ENCODE measurements at regions not wholly inside any gene's neighbourhood (a gene's known extent, or its start where the extent isn't known, plus 50 kb on each side); places are given as distances from the start of the nearest gene placed in this dataset.
A peak's percentile ranks its signal among the peaks of the same experiment; 100 is the strongest.

DNA sequence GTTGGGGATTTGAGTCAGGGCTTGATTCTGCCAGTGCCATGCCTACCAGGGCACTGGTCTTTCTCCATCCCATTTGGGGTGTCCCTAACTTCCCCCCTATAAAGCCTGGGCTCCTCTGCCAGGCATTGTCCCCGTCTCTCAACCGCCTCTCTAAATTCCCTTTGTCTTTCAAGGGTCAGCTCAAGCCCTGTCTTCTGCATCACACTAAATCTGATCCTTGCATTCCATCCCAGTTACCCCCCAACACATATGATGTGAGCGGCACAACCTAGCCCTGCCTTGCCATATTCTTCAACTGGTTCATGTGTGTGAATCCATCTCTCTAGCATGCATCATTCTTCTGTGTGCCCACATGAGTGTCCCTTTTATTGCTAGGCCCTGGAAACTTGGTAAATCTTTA, 480.9 kb downstream of the ZNF536 start:
- Histone ChIP-seq H2BK15ac (ENCODE audit: low read length) (no peak overlapping the region), H3K79me1 (ENCODE audit: low read depth, low read length) (no peaks in the 10 kb centered on the region), H3K18ac (ENCODE audit: extremely low read depth, low read length) (no peak overlapping the region), H4K91ac (replicated peaks; ENCODE audit: insufficient read length, low read length) (no peak overlapping the region), H2BK12ac (ENCODE audit: low read depth, low read length) (no peak overlapping the region), H2BK5ac (ENCODE audit: low read depth, low read length) (no peak overlapping the region), H3K79me2 (ENCODE audit: control insufficient read depth in 1 of 2, insufficient read depth in 2 of 2, low read length in 2 of 2) (no peaks in the 10 kb centered on the region), H2AFZ (ENCODE audit: low read length) (no peak overlapping the region), H3K4me2 (ENCODE audit: insufficient read depth in 1 of 2, low read depth in 2 of 2, low read length in 2 of 2) (no peak overlapping the region), H4K8ac (ENCODE audit: extremely low read depth, insufficient read depth, low read length) (no peak overlapping the region), H3K36me3 (ENCODE audit: control insufficient read depth in 2 of 4, insufficient read depth in 4 of 4, low read length in 3 of 4) (no peaks in the 10 kb centered on the region), H4K20me1 (replicated peaks in 1 of 2; ENCODE audit: control insufficient read depth in 1 of 2, insufficient read depth in 2 of 2, low read length in 2 of 2) (no peaks in the 10 kb centered on the region), H2BK120ac (replicated peaks; ENCODE audit: low read depth, low read length) (no peak overlapping the region), H2AK5ac (ENCODE audit: low read depth, low read length) (no peak overlapping the region), H3K9ac (replicated peaks in 1 of 4; ENCODE audit: extremely low read depth in 1 of 4, low read depth in 3 of 4, low read length in 3 of 4) (no peak overlapping the region), H3K4me1 (replicated peaks in 1 of 4; ENCODE audit: control insufficient read depth in 3 of 4, insufficient read depth in 4 of 4, low read length in 3 of 4) (no peaks in the 10 kb centered on the region), H3K4ac (replicated peaks; ENCODE audit: insufficient read length, low read depth, low read length) (no peak overlapping the region), H3K27me3 (replicated peaks in 1 of 4; ENCODE audit: control insufficient read depth in 3 of 4, extremely low read depth in 1 of 4, insufficient read depth in 3 of 4, low read length in 3 of 4) (no peaks in the 10 kb centered on the region), H3K56ac (replicated peaks; ENCODE audit: insufficient read length, low read depth, low read length) (no peak overlapping the region), H4K5ac (ENCODE audit: insufficient read length, low read depth, low read length) (no peak overlapping the region), H3K4me3 (ENCODE audit: extremely low read depth in 1 of 4, insufficient read depth in 2 of 4, low read depth in 3 of 4, low read length in 4 of 4) (no peak overlapping the region), H2BK20ac (ENCODE audit: low read length) (no peak overlapping the region), H3K14ac (ENCODE audit: insufficient read length) (no peak overlapping the region), H3K23ac (ENCODE audit: insufficient read length) (no peak overlapping the region), H3K9me3 (ENCODE audit: insufficient read depth in 2 of 2, low read depth in 1 of 2, low read length in 1 of 2) (no peaks in the 10 kb centered on the region), H3K23me2 (ENCODE audit: low read depth, low read length) (no peaks in the 10 kb centered on the region), H3K27ac (ENCODE audit: low read depth, low read length) (no peak overlapping the region)
- WGBS, 2 experiments (ENCODE audit: extremely low coverage in 1 of 2, insufficient coverage in 1 of 2, insufficient read length in 1 of 2, insufficient replicate concordance in 2 of 2, low coverage in 1 of 2, low lambda C conversion rate in 2 of 2, missing lambda C conversion rate in 1 of 2) = 100% methylated on average over 3 of the region's 3 CpGs; no CpG with 5 or more reads in 1 of the 2 experiments
- TF ChIP-seq BCL11A (IDR thresholded peaks at IDR 0.05; ENCODE audit: low read depth in 2 of 2, low read length in 2 of 2) (no peak), ZNF274 (IDR thresholded peaks at IDR 0.05; ENCODE audit: borderline replicate concordance, extremely low read depth, low read length) (no peak)
- ChIA-PET POLR2A (ENCODE audit: partially characterized antibody) (no interaction called here), CTCF (ENCODE audit: partially characterized antibody) (no interaction called here)
- DNase-seq (ENCODE audit: low read depth in 1 of 2, low spot score in 2 of 2) = peak in 1 of 2 experiments; percentile 4
- no peak for FAIRE-seq
